Activated CD4-positive, alpha-beta T cell treated with anti-CD3 and anti-CD28 coated beads, Interleukin-2, amount 50 U/mL, for 4 hours (primary cell): ENCODE measurements at regions not wholly inside any gene's neighbourhood (a gene's known extent, or its start where the extent isn't known, plus 50 kb on each side); places are given as distances from the start of the nearest gene placed in this dataset.
A peak's percentile ranks its signal among the peaks of the same experiment; 100 is the strongest.
"Not testable (repeated sequence)": the region's sequence is repeated elsewhere in the genome, so short reads cannot be mapped to it uniquely, and the experiment has no call there.

Experiments used
- DNase-seq, 2 experiments: peaks; one replicate each; pipeline ENCODE4 v3.0.0-alpha.2; 2020

DNA sequence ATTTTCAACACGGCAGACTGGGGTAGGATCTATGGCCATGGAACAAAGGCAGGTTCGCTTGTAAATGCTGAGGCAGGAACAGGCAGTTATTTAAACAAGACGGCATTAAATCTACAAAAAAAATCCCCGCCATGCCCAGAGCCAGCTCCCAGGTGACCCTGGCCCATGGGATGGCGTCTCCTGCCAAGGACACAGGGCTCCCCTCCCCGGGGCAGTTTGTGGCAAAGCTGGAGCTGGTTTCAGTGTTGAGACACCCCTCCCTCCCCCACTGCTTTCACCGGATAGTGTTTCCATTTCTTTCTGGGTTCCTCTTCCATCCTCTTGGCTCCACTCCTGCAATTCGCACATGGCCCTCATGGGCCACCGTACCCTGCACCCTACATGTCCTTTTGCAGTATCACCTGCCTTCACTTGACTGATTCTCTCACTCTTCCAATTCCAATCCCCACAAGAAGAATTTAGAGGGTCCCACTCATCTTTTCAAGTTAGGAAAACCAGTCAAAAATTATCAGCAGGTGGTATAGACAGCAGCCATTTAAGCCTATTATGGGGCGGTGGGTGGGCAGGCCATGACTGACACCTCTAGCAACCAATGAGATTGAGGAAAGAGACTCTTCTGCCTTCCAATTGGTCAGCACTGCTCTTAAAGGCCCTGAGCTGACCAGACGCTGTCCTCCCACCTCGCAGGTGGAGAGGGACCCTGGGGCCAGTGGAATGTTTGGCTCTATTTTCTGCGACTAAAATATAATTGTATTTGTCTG, 52.0 kb downstream of the OLIG1 start:
- DNase-seq, result no peak

DNA sequence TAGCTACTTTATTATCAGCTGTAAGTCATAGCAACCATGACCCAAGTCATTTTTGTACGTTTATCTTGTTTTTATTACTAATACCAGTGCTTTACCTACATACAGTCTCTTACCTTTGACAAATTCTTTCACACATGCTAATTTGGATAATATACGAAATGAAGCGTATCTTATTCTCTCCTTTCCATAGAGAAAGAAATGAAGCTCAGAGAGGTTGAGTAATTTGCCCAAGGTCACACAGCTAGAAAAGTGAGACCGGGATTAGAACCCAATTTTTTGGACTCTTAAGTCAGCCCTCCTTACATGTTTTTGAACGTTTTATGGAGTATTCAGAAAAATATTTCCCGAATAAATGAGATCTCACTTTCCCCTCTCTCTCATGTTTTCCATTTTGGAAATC, 52.6 kb downstream of the OLIG1 start:
- DNase-seq, result no peak

DNA sequence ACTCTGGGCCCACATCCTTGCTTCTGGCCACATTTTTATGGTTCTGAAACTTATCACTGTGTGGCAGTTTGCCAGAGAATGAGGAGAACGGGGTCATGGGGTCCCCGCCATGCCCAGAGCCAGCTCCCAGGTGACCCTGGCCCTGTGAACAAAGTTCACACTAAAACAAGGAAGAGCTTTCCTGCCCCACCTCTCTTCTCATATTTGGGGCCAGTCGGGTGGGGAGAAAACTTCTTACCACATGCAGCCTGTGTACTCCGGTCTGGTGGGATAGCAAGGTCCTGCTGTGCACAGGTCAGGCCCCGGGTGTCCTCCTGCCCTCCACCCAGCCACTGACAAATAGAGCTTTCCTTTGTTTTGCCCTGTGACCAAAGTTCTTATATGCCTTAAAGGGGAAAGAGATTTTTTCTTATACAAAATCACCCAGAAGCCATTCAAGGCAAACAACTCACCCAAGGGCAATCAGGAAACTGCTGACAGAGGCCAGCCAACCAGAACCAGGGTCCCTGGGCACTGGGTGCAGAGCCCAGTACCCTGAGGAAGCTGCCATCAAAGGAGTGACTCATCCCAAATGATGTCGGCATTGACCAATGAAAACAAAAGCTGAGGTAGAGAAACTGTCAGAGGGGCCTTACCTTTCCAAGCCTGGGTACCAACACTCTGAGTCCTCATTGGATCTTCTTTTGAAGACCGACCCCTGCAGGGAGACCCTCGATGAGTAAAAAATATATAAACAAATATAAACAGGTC, 53.6 kb downstream of the OLIG1 start:
- no peak for DNase-seq

DNA sequence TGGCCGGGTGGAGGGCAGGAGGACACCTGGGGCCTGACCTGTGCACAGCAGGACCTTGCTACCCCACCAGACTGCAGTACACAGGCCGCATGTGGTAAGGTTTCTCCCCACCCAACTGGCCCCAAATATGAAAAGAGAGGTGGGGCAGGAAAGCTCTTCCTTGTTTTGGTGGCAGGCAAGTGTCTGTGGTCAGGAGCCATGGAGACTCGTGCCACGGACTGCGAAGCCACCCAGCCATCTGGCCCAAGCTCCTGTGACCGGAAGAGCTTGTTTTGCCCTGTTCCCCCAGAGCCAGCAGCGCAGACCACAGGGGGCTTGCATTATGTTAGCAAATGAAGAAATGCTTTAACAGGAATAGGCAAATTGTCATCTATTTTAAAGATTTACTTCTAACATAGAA, 54.9 kb downstream of the OLIG1 start:
- no peak for DNase-seq

DNA sequence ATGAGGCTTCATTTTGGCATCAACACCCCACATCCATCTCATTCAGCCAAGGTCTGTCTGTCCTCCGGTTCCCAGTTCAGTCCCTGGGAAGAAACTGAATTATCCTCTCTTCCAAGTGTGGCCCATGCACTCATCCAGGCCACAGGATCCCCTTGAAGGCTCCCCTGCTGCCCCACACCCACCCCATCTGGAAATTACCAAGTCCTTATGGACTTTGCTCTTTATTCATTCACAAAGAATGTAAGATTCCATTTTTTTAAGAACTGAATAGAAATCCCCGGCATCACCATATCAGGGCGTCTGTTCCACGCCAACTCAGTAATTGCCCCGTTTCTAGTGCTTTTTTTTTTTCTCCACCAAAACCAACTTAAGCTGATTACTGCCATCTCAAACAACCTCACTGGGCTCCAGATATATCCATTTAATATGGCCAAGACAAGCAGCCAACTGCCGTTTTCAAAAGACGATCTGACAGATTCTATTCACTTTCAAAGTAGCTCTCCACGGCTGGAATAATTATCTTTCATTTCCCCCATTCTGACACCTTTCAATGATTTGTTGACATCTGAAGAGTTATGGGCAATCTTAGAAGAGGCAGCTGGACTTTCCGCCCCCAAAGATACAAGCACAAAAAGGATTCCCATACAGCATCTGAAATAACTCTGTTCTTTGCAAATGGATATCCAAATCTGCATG, 55.9 kb downstream of the OLIG1 start:
- DNase-seq, result no peak

DNA sequence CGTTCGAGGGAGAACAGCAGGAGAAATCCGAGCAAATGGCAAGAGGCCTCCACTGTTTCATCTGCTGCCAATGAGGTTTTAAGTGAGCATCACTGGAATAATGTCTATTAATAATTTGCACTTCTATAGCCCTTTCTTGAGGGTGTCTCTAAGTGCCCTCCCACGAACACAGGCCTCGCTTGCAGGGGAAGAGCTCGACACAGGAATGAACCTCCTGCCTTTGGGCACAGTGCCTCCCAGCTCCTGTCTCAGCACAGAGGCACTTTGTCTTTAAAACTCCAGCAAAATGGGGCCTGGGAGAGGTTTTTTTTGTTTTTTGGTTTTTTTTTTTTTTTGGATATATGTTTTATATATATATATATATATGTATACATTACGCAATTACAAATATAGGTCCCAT, 56.6 kb downstream of the OLIG1 start:
- DNase-seq, result no peak

DNA sequence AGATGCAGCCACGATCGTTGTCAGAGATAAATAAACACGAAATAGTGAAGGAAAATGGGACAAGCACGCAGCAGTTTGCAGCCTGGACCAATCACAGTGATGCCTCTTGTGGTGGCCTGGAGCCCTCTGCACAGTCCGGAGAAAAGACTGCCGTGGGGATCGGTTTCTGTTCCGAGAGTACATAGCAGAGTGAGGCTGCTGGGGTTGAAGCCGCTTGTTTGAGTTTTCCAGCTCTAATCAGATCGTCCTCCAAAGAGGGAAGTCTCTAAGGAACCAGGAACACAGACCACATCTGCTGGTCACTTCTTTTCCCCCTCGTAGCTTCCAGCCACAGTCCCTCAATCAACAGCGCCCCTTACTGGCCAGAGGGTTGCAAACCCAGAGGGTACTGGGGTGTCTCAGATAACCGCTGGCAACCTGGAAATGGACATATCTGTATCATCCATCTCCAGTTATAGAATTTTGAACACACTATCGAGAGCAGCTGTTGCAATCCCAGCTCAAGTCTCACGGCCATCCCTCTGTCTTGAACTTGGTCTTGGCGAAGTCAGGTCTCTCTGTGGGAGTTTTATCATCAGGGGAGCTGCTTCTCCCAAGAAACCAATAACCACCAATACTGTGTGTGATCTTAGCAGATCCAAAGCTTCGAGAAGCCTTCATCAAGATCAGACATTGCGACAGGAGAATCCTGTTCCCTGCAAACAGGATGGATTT, 57.4 kb downstream of the OLIG1 start:
- peak; percentile 42 for DNase-seq

DNA sequence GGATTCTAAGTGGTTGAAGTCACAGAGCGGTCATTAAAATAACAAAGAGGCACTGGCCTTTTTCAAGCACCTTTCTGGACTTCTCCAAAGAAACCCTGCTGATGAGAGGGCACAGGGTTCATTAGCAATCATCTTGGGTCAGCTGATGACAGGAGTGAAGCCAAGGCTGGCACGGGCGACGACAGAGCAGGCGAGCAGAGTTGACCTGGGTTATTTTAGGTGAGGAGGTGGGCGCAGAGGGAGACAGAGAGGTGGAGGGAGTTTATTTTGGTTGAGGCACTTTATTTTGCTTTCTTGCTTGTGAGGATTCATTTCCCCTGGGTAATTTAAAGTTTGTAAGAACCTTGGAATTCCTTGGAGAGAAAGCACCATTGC, 57.9 kb downstream of the OLIG1 start:
- no peak for DNase-seq

DNA sequence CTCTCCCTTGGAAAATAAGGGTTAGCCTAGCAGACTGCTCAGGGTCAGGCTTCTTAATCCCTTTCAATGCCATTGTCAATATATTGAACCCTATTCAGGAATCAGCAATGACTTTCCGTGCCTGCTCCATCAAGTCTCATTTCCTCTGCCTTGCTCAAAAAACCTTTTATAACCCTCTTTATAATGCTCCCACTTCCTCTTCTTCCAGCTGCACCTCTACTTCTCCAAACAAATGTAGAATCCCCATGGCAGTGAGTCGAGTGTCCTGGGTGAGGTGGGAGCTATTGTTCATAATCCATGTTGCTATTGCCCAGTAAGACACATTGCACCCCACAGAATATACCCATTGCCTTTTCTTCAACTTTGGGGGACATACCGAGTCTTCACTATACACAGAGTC, 58.6 kb downstream of the OLIG1 start:
- DNase-seq, result no peak

DNA sequence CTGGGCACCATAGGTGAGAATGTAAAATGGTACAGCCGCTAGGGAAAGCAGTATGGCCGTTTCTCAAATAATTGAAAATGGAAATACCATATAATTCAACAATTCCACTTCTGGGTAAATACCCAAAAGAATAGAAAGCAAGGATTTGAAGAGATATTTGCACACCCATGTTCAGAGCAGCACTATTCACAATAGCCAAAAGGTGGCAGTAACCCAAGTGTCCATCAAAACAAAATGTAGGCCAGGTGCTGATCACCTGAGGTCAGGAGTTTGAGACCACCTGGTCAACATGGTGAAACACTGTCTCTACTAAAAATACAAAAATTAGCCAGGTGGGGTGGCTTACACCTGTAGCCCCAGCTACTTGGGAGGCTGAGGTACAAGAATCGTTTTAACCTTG, 62.1 kb downstream of the OLIG1 start:
- no peak for DNase-seq

DNA sequence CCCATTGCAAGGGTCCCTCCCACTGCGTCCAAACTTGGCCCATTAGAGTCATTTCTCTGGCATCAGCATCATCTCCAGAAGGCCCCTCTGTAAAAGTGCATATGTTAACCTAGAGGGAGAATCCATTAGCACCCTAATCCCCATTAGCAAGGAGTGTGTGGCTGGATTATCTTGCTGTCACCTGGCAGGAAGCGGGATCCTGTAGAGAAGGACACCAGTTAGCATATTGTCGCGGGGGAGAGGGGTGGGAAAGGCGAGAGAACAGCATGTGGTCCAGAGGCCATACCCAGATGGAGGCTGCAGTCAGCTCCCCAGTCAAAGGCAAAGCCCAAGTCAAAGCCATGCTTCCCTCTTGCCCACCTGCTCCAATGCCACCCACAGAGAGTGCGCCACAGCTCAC, 64.0 kb downstream of the OLIG1 start:
- no peak for DNase-seq

DNA sequence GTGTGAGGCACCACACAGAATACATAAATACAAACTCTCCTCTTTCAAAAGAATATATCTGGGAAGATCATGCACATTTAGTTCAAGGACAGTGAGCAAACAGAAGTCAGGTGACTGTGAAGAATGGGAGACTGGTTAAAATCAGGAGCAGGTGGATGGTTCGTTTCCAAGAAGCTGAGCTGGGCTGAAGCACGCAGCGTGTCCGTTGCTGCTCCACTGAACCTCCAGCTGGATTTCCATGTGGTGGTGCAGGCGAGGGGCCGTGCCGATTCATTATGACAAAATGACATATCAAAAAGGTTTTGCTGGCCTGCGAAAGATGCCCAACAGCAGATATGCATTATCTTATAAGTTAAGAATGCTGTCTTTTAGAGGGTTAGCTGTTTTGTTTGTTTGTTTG, 66.0 kb downstream of the OLIG1 start:
- DNase-seq, result no peak

DNA sequence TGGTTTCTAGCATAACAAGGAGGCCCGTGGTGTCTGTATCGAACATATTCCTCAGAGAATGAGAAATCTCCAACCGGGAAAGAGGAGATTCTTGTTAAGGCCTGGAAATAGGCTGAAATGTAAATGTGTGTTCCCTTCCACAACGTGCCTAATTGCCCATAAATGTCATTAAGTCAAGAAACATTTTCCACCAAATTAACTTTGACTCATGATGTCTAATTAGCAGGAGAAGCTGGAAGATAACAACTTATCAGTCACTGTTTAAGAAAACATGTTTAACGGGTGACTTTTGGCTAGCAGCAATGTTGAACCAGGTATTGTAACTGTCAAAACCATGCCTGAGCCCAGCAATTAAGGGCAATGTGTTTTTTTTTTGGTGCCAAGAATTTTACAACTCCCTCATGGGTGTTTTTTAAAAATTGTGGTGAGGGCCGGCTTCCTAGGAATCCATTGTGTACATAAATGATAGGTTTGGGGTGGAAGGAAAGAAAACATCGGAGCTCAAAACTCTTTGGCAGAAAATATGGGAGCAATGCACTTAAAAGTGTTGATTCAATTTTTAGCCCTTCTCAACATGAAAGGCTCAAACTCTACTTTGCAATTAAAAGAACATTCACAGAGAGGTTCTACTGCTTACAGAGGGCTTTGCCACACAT, 67.0 kb downstream of the OLIG1 start:
- no peak for DNase-seq

DNA sequence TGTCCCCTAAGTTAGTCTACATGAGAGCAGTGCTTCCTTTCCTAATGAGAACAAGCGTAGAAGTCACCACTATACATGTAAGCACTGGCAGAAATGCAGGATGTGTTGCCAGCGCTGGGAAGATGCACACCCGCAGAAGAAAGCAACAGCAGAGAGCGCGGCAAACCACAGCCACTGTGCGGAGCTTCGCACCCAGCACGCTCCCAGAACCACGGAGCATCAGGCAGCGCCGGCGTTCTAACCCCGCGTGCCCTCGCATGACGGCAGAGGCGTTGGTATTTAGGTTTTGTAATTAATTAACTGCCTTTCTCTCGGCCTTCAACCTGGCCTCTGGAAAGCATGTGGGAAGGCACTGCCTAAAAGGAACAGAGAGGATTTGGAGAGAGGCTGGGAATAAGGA, 69.1 kb downstream of the OLIG1 start:
- no peak for DNase-seq

DNA sequence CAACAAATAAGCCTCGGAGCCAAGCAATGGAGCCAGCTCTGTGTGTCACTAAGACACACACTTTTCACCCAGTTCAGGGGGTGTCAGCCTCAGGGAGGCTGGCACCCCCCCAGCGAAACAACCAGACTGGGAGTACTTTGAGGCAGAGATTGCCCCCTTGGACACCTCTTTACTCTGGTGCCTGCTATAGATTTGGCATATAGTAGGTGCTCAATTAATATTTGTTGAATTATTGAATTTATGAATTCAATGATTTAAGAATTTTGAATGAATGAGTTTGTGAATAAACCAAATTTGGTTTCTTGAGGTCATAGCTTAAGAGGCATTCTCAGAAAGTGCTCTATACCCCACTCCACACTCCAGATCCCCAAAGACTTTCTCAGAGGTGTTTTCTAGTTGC, 70.3 kb downstream of the OLIG1 start:
- no peak for DNase-seq

DNA sequence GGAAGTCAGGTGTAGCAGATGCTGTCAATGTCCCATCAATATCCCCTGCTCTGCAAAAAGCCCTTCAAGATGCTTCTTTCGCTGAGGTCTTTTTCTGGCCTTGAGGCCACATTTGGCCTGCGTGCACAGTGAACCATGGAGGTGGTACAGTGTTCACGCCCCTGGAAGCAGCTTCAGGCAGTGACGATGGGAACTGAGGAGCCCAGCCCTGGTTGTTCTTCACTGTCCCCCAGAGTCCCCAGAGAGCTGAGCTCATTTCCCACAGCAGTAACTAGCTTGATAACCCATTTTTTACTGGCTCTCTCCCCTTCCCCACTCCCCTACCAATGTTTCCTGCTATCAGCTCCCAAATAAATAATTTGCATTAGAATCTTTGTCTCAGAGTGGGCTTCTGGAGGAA, 76.5 kb downstream of the OLIG1 start:
- DNase-seq, result no peak

DNA sequence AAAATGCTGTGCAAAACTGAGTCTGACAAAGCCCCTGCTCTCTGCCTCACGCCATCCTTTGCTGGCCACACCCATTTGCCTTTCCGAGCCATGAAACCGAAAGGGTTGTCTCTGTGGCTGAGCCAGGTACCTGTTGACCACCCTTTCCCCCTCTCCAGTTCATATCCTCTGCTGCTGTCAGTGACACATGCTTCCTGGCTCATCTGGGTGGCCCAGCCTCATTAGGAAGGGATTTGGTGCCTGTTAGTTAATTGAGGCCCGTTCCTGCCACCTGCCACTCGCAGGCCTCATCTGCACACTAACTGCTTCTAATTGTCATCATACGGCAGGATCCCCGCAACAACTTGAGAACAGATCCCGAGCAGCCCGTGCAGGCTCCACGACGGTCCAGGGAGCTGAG, 79.2 kb downstream of the OLIG1 start:
- DNase-seq, result no peak

DNA sequence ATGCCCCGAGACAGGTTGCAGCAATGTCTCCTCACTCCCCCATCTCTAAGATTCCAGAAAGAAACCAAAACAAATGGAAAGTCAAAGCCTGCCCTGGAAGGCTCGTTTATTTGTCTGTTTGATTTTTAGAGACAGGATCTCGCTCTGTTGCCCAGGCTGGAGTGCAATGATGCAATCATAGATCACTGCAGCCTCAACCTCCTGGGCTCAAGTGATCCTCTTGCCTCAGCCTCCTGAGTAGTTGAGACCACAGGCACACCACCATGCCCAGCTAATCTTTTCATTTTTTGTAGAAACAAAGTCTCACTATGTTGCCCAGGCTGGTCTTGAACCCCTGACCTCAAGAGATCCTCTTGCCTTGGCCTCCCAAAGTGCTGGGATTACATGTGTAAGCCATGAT, 78.8 kb upstream of the IFNAR2 start:
- DNase-seq, result not testable (repeated sequence)

DNA sequence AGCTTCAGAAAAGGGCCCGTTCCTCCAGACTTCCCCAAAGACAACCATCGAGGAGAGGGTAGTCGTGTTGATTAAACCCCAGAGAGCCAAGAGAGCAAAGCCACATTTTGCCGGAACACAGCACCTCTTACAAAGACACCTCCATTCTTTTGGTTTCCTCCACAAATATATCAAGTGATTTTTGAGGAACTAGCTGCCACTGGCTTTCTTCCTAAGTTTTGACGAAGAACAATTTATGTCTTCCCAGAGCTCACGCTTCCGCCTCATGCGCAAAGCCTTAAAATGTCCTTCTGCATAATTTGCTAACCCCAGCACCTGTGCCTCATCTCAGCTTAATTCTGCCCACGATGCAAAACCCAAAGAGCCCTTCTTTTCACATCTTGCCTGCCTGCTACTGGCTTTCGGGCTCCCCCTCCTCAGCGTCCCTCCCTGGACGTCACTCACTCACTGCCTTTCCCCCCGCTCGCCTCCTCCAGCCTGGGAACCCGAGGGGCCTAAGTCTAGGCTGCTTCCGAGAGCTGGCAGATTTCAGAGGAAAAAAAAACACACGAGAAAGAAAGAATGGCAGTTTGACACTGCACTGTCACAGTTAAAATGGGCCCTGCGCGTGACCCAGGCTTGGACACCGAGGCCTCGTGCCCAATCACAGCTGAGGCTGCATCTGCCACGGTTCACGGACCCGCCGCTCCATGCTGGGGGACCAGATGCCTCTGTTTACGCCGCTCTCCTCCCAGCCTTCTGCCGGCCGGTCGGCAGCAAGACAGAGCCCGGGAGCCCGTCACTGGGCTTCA, 77.6 kb upstream of the IFNAR2 start:
- DNase-seq, result no peak

DNA sequence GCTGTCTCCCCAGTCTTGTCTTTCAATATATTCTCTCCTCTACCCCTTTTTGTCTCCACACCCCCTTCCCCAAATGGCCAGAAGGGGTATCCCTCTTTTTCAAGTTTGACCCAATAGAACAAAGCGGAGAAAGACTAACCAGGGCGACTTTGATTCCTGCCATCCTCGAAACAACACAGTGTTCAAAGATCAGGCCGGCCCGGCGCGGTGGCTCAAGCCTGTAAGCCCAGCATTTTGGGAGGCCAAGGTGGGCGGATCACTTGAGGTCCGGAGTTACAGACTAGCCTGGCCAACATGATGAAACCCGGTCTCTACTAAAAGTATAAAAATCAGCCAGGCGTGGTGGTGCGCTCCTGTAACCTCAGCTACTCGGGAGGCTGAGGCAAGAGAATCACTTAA, 77.0 kb upstream of the IFNAR2 start:
- DNase-seq, result no peak

DNA sequence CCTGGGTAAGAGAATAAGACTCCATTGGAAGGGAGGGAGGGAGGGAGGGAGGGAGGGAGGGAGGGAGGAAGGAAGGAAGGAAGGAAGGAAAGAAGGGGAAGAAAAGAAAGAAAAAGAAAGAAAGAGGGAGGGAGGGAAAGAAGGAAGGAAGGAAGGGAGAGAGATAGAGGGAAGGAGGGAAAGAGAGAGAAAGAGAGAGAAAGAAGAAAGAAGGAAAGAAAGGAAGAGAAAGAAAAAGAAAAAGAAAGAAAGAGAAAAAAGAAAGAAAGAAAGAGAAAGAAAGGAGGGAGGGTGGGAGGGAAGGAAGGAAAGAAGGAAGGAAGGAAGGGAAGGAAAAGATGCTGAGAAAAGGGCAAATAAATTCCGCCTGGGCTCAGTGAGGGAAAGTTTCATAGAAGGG, 74.7 kb upstream of the IFNAR2 start:
- DNase-seq, result no peak

DNA sequence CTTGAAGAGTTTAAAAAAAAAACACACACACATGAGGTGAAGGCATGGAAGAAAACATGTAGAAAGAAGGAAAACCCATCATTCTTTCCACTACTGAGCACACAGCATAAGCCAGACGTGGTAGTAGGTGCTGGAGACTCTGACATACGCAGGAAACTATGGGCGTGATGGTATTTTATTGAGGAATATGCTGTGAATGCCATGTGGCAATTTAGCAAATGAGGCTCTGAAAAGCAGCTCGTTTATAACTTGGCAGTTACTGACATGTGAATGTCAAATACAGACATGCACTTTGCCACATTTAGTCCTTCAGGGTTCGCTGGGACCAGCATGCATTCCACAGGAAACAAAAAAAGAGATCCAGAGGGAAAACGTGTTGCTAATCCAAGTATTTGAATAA, 74.3 kb upstream of the IFNAR2 start:
- DNase-seq, result no peak
